A673 (cell line): ENCODE measurements at regions not wholly inside any gene's neighbourhood (a gene's known extent, or its start where the extent isn't known, plus 50 kb on each side); places are given as distances from the start of the nearest gene placed in this dataset.
"Not testable (repeated sequence)": the region's sequence is repeated elsewhere in the genome, so short reads cannot be mapped to it uniquely, and the experiment has no call there.

Experiments
- CTCF ChIP-seq: fragments of 300-800, 200-600 bp; sonication (generic); conservative IDR thresholded peaks from 2 replicates; pipeline ENCODE4 v1.5.1; 2017; ENCODE audit warnings: low read depth, mild to moderate bottlenecking, antibody characterized with exemption, low read length, moderate library complexity, mixed read lengths
- EZH2 ChIP-seq: fragments of 200-600 bp; sonication (generic); IDR thresholded peaks from 2 replicates; pipeline ENCODE4 v1.6.1; 2017; ENCODE audit warnings: borderline replicate concordance, low read depth, mild to moderate bottlenecking, mixed read lengths, antibody characterized with exemption, low read length; ENCODE audit not compliant: poor library complexity, severe bottlenecking

- not testable (repeated sequence) for TF ChIP-seq EZH2, CTCF
Measured at GRCh38 chr21:9821472-9821871, 699.9 kb upstream of the TPTE start.
